IMR-90 (cell line): ENCODE measurements at regions not wholly inside any gene's neighbourhood (a gene's known extent, or its start where the extent isn't known, plus 50 kb on each side); places are given as distances from the start of the nearest gene placed in this dataset.

Experiments used
- ATAC-seq: fragments of 200-7000 bp; cut with Tn5 transposase; 2 replicates; pipeline ENCODE4 v1.9.1; 2020; ENCODE audit warnings: low read depth, mild to moderate bottlenecking, moderate library complexity
- BruUV-seq: library from RNA; stranded (reverse); fragments of 400-500 nt; replicated peaks from 2 replicates; lab custom pipeline; 2021; lab: Mats Ljungman, UMichigan
- CTCF ChIA-PET: fragments of 300-600 bp; formaldehyde crosslinking; extraction: SDS; loops from one replicate; lab custom pipeline; 2021; ENCODE audit warnings: antibody characterized with exemption; lab: Yijun Ruan, JAX
- POLR2A ChIA-PET: fragments of 300-600 bp; sonication (Branson Sonifier 250); formaldehyde crosslinking; loops from one replicate; lab custom pipeline; 2022; ENCODE audit warnings: antibody characterized with exemption; ENCODE audit not compliant: unreplicated experiment; lab: Charles Lee
- DNase-seq: peaks from one replicate; pipeline ENCODE4 v3.0.0; 2013
- H2AFZ ChIP-seq: replicated peaks from 2 replicates; pipeline ENCODE3; 2013; ENCODE audit warnings: low read length, mild to moderate bottlenecking; ENCODE audit not compliant: poor library complexity
- H2AK5ac ChIP-seq: 2 replicates; pipeline ENCODE4 v1.6.1; 2013; ENCODE audit warnings: low read depth, low read length, inconsistent platforms
- H2AK9ac ChIP-seq: replicated peaks from 2 replicates; pipeline ENCODE3; 2013; ENCODE audit warnings: mild to moderate bottlenecking, low read depth, low read length, moderate library complexity; ENCODE audit not compliant: poor library complexity
- H2BK120ac ChIP-seq: 2 replicates; pipeline ENCODE4 v1.6.1; 2013; ENCODE audit warnings: low read depth, low read length, inconsistent platforms
- H2BK15ac ChIP-seq: 3 replicates; pipeline ENCODE4 v1.6.1; 2013; ENCODE audit warnings: low read depth, low read length, inconsistent platforms
- H2BK20ac ChIP-seq: 2 replicates; pipeline ENCODE4 v1.6.1; 2013; ENCODE audit warnings: low read depth, mild to moderate bottlenecking, inconsistent platforms, low read length, moderate library complexity
- H2BK5ac ChIP-seq: 2 replicates; pipeline ENCODE4 v1.6.1; 2013; ENCODE audit warnings: mild to moderate bottlenecking, low read depth, low read length, inconsistent platforms; ENCODE audit not compliant: poor library complexity, severe bottlenecking
- H3K14ac ChIP-seq: replicated peaks from 2 replicates; pipeline ENCODE4 v1.6.1; 2013; ENCODE audit warnings: low read depth, low read length, inconsistent platforms
- H3K18ac ChIP-seq: 2 replicates; pipeline ENCODE4 v1.6.1; 2013; ENCODE audit warnings: low read depth, low read length, control low read depth
- H3K23ac ChIP-seq: 2 replicates; pipeline ENCODE4 v1.6.1; 2013; ENCODE audit warnings: low read depth, low read length, inconsistent platforms
- H3K27ac ChIP-seq: 2 replicates; pipeline ENCODE4 v1.5.1; 2013; ENCODE audit warnings: mild to moderate bottlenecking, control low read depth, low read length; ENCODE audit not compliant: insufficient read depth
- H3K27me3 ChIP-seq: 2 replicates; pipeline ENCODE4 v1.6.1; 2013; ENCODE audit warnings: low read length; ENCODE audit not compliant: control insufficient read depth, insufficient read depth
- H3K36me3 ChIP-seq: 2 replicates; pipeline ENCODE4 v1.6.1; 2013; ENCODE audit warnings: low read length, mixed read lengths; ENCODE audit not compliant: control insufficient read depth, insufficient read depth
- H3K4ac ChIP-seq: 2 replicates; pipeline ENCODE4 v1.6.1; 2013; ENCODE audit warnings: low read depth, low read length, inconsistent platforms
- H3K4me1 ChIP-seq: 2 replicates; pipeline ENCODE4 v1.6.1; 2013; ENCODE audit warnings: low read length, mixed read lengths; ENCODE audit not compliant: control insufficient read depth, insufficient read depth
- H3K4me2 ChIP-seq: 2 replicates; pipeline ENCODE4 v1.6.1; 2013; ENCODE audit warnings: low read depth, mild to moderate bottlenecking, control low read depth, low read length, moderate library complexity
- H3K4me3 ChIP-seq: 2 replicates; pipeline ENCODE4 v1.5.1; 2013; ENCODE audit warnings: low read depth, mild to moderate bottlenecking, control low read depth, low read length, moderate library complexity; ENCODE audit not compliant: insufficient read depth
- H3K56ac ChIP-seq: 2 replicates; pipeline ENCODE4 v1.6.1; 2013; ENCODE audit warnings: low read length, inconsistent platforms; ENCODE audit not compliant: insufficient read depth; ENCODE audit errors: extremely low read depth
- H3K79me1 ChIP-seq, 2 experiments: 2 replicates each; pipeline ENCODE4 v1.6.1; 2013; ENCODE audit warnings: low read length in 2 of 2, inconsistent platforms in 1 of 2, low read depth in 1 of 2
- H3K9ac ChIP-seq: 2 replicates; pipeline ENCODE4 v1.6.1; 2013; ENCODE audit warnings: low read depth, low read length, control low read depth
- H3K9me1 ChIP-seq: 2 replicates; pipeline ENCODE4 v1.6.1; 2013; ENCODE audit warnings: low read length, inconsistent platforms; ENCODE audit not compliant: insufficient read depth
- H3K9me3 ChIP-seq: 2 replicates; pipeline ENCODE4 v1.6.1; 2013; ENCODE audit warnings: low read length; ENCODE audit not compliant: control insufficient read depth, insufficient read depth
- H4K20me1 ChIP-seq: 2 replicates; pipeline ENCODE4 v1.6.1; 2013; ENCODE audit warnings: low read length, inconsistent platforms; ENCODE audit not compliant: insufficient read depth
- H4K5ac ChIP-seq: 2 replicates; pipeline ENCODE4 v1.6.1; 2013; ENCODE audit warnings: mild to moderate bottlenecking, low read depth, low read length, control low read depth
- H4K8ac ChIP-seq, 2 experiments: 2 replicates each; pipeline ENCODE4 v1.6.1; 2013; ENCODE audit warnings: low read depth in 2 of 2, low read length in 2 of 2, control low read depth in 1 of 2, inconsistent platforms in 1 of 2
- H4K91ac ChIP-seq: 2 replicates; pipeline ENCODE4 v1.6.1; 2013; ENCODE audit warnings: low read depth, low read length, inconsistent platforms; ENCODE audit not compliant: insufficient read depth
- CEBPB ChIP-seq: IDR thresholded peaks from 2 replicates; pipeline ENCODE4 v1.6.1; 2012; ENCODE audit warnings: low read depth, low read length, improper control_type of control experiment
- NFE2L2 ChIP-seq: fragments of 150-350 bp; IDR thresholded peaks from 2 replicates; pipeline ENCODE4 v1.6.1; 2016; ENCODE audit warnings: low read depth, mild to moderate bottlenecking, low read length
- RCOR1 ChIP-seq: IDR thresholded peaks from 2 replicates; pipeline ENCODE4 v1.6.1; 2012; ENCODE audit warnings: mild to moderate bottlenecking, low read length, improper control_type of control experiment; ENCODE audit not compliant: insufficient replicate concordance
- SMC3 ChIP-seq: fragments of 150-350 bp; IDR thresholded peaks from 2 replicates; pipeline ENCODE4 v1.6.1; 2016; ENCODE audit warnings: low read depth, mild to moderate bottlenecking, antibody characterized with exemption, low read length, moderate library complexity
- WGBS, 2 experiments: methylation state at CpG; one replicate each; pipeline versions ENCODE4 v1.1.5 to v1.1.7; 2013; ENCODE audit warnings: missing lambda C conversion rate in 2 of 2; ENCODE audit not compliant: insufficient read length in 1 of 2; ENCODE audit errors: extremely low coverage in 2 of 2; 5-methylcytosine and 5-hydroxymethylcytosine counted together
- dilution Hi-C: fragments of 300-500 bp; cut with HindIII; formaldehyde crosslinking; loops from one replicate; pipeline ENCODE4 v1.14.3; 2018; ENCODE audit warnings: low sequenced_read_pairs; ENCODE audit not compliant: unreplicated experiment
- in situ Hi-C: fragments of 300-500 bp; cut with MboI; formaldehyde crosslinking; loops from 3 replicates; pipeline ENCODE4 v1.14.3; 2019; ENCODE audit warnings: low sequenced_read_pairs, inconsistent platforms, mixed read lengths
- intact Hi-C: fragments of 100-400 bp; cut with micrococcal nuclease; formaldehyde crosslinking; loops from 2 replicates; pipeline ENCODE4 v1.10.0; 2022
- TF ChIP-seq, protein P1 (sequence below): fragments of 150-350 bp; IDR thresholded peaks from 2 replicates; pipeline ENCODE4 v1.6.1; 2016; ENCODE audit warnings: low read depth, mild to moderate bottlenecking, low read length, moderate library complexity, borderline replicate concordance

DNA sequence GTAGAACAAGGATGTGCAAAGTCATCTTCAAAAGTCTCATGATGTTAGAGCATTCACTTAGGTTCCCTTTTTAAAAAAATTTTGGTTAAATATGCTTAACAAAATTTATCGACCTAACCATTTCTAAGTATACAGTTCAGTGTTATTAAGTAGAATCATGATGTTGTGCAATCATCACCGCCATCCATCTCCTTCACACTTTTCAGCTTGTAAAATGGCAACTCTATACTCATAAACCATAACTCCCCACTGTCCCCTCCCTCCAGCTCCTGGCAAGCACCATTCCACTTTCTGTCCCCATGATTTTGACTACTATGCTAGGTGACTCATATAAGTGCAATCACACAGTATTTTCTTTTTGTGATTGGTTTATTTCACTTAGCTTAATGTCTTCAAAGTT lies 895.0 kb downstream of the TBL1XR1 start:
- H4K91ac ChIP-seq = no peak overlapping the region
- H3K27ac ChIP-seq = no peak overlapping the region
- no peak overlapping the region for H4K5ac ChIP-seq
- no peak overlapping the region for H2BK20ac ChIP-seq
- no TSS peak for BruUV-seq
- ChIA-PET CTCF (interaction anchor here (1.0 kb wide), 1 partner anchor 8 kb away, joined by 3 read pairs; no protein-coding TSS in a partner anchor), POLR2A (no interaction called here)
- no peak overlapping the region for H4K8ac ChIP-seq
- dilution Hi-C loops (no loop called here), intact Hi-C loops (no loop called here), in situ Hi-C loops (no loop called here)
- H3K4me2 ChIP-seq = no peak overlapping the region
- TF ChIP-seq NFE2L2 = no peak
- no peak for TF ChIP-seq SMC3
- no peak for TF ChIP-seq RCOR1
- peak; percentile 77 for TF ChIP-seq CEBPB
- TF ChIP-seq, protein P1, sequence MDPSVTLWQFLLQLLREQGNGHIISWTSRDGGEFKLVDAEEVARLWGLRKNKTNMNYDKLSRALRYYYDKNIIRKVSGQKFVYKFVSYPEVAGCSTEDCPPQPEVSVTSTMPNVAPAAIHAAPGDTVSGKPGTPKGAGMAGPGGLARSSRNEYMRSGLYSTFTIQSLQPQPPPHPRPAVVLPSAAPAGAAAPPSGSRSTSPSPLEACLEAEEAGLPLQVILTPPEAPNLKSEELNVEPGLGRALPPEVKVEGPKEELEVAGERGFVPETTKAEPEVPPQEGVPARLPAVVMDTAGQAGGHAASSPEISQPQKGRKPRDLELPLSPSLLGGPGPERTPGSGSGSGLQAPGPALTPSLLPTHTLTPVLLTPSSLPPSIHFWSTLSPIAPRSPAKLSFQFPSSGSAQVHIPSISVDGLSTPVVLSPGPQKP = no peak
- H3K4ac ChIP-seq = no peak overlapping the region
- no peak overlapping the region for H3K9ac ChIP-seq
- no peaks in the 10 kb centered on the region for H3K9me3 ChIP-seq
- no peak overlapping the region for H2BK15ac ChIP-seq
- H3K18ac ChIP-seq = no peak overlapping the region
- no peak overlapping the region for H2BK5ac ChIP-seq
- ATAC-seq = no peak
- no peaks in the 10 kb centered on the region for H4K20me1 ChIP-seq
- H3K27me3 ChIP-seq = no peaks in the 10 kb centered on the region
- no peak overlapping the region for H3K4me3 ChIP-seq
- H2AFZ ChIP-seq = no peak overlapping the region
- no peak overlapping the region for H2BK120ac ChIP-seq
- no peaks in the 10 kb centered on the region for H3K9me1 ChIP-seq
- H2AK9ac ChIP-seq = no peak overlapping the region
- H3K56ac ChIP-seq = no peak overlapping the region
- H3K79me1 ChIP-seq = no peaks in the 10 kb centered on the region
- no peak overlapping the region for H2AK5ac ChIP-seq
- WGBS, 2 experiments = no CpG with 5 or more reads among the region's 2 CpGs
- H3K14ac ChIP-seq = no peak overlapping the region
- H3K23ac ChIP-seq = no peak overlapping the region
- no peaks in the 10 kb centered on the region for H3K4me1 ChIP-seq
- no peaks in the 10 kb centered on the region for H3K36me3 ChIP-seq
- DNase-seq = no peak
